Thymus (tissue), 11 donors: ENCODE measurements at regions not wholly inside any gene's neighbourhood (a gene's known extent, or its start where the extent isn't known, plus 50 kb on each side); places are given as distances from the start of the nearest gene placed in this dataset.

Experiments
- DNase-seq, 9 donors: peaks; one replicate each; pipeline ENCODE4 v3.0.0-alpha.2; 2013; ENCODE audit warnings: low spot score in 9 of 9, low read depth in 6 of 9, missing footprints in 1 of 9
- H3K27ac ChIP-seq, 2 donors: one replicate each; pipeline ENCODE4 v1.5.1; 2013; ENCODE audit warnings: control low read depth in 1 of 2, low read depth in 1 of 2, low read length in 1 of 2, mild to moderate bottlenecking in 1 of 2, moderate library complexity in 1 of 2
- H3K27me3 ChIP-seq, 2 donors: one replicate each; pipeline ENCODE4 v1.5.1; 2013; ENCODE audit warnings: low read length in 1 of 2; ENCODE audit not compliant: control insufficient read depth in 2 of 2, insufficient read depth in 1 of 2
- H3K36me3 ChIP-seq, 2 donors: one replicate each; pipeline ENCODE4 v1.5.1; 2013; ENCODE audit warnings: low read length in 1 of 2, mild to moderate bottlenecking in 1 of 2, moderate library complexity in 1 of 2; ENCODE audit not compliant: control insufficient read depth in 2 of 2, insufficient read depth in 2 of 2
- H3K4me1 ChIP-seq, 2 donors: one replicate each; pipeline ENCODE4 v1.5.1; 2013; ENCODE audit warnings: low read length in 2 of 2; ENCODE audit not compliant: control insufficient read depth in 2 of 2, insufficient read depth in 2 of 2
- H3K4me3 ChIP-seq, 2 donors: one replicate each; pipeline ENCODE4 v1.5.1; 2013; ENCODE audit warnings: low read length in 2 of 2, control low read depth in 1 of 2, mild to moderate bottlenecking in 1 of 2
- H3K9me3 ChIP-seq, 2 donors: one replicate each; pipeline ENCODE4 v1.5.1; 2013; ENCODE audit warnings: low read length in 1 of 2, mild to moderate bottlenecking in 1 of 2; ENCODE audit not compliant: control insufficient read depth in 2 of 2, insufficient read depth in 1 of 2
- WGBS: extraction: QIAGEN DNeasy Blood & Tissue Kit; methylation state at CpG from one replicate; pipeline ENCODE4 v1.1.7; 2013; 5-methylcytosine and 5-hydroxymethylcytosine counted together
- donor health status: healthy.

DNA sequence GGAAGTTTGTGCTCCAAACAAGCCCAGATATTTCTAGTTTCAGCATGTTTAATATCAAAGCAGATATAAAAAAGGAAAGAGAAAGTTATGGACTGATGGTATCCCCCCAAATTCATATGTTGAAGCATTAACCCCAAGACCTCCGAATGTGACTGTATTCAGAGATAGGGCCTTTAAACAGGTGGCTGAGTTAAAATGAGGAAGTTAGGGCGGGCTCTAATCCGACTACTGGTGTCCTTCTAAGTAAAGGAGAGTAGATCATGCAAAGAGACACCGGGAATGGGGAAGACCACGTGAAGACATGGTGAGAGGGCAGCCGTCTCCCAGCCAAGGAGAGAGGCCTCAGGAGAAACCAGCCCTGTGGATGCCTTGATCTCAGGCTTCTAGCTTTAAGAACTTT is 324.1 kb upstream of the KIF2A start:
- Histone ChIP-seq H3K27me3 (no peaks in the 10 kb centered on the region), H3K9me3 (no peaks in the 10 kb centered on the region), H3K4me1 (no peaks in the 10 kb centered on the region), H3K27ac (no peak overlapping the region), H3K36me3 (no peaks in the 10 kb centered on the region), H3K4me3 (no peak overlapping the region)
- DNase-seq = no peak
- WGBS = 29% methylated on average over 6 of the region's 6 CpGs

DNA sequence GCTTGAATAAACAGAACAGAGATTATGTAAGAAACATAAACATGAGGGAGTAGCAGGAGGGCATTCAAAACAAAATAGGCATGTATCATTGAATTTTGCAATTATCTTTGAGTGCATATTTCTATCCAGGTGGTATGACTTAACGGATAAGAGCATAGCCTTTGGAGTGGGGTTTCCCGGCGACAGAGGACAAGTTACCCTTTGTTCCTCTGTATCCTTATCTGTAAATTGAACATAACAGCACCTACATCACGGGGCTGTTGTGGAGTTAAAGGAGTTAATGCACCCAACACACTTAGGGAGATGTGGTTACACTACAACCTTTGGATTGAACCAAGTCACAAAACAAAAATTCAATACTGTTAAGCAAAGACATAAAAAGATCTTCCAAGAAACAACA is 314.6 kb upstream of the KIF2A start:
- 91% methylated on average over 4 of the region's 4 CpGs for WGBS
- no peak overlapping the region for H3K27ac ChIP-seq
- H3K36me3 ChIP-seq = no peaks in the 10 kb centered on the region
- H3K4me3 ChIP-seq = no peak overlapping the region
- DNase-seq = no peak
- H3K9me3 ChIP-seq = no peaks in the 10 kb centered on the region
- no peaks in the 10 kb centered on the region for H3K27me3 ChIP-seq
- H3K4me1 ChIP-seq = no peaks in the 10 kb centered on the region

DNA sequence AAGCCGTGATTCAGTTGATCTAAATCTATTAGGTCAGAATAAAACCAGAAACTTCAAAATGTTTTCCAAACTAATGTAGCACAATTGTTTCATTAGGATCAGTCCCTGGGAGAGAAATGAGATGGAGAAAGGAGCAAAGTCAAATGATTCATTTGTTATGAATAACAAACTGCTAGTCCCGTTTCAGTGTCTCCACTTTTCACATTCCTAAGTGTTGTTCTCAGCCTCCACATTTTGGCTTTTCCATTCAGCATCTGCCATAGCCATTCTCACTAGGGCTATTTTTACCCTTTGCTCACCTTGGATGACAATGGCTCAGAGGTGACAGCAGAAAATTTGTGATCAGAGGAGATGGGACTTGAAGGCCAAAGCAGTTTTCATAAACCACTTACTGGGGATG is 314.1 kb upstream of the KIF2A start:
- DNase-seq = no peak
- H3K9me3 ChIP-seq = no peaks in the 10 kb centered on the region
- WGBS = 93% methylated on average over 2 of the region's 2 CpGs
- H3K4me3 ChIP-seq = no peak overlapping the region
- H3K36me3 ChIP-seq = no peaks in the 10 kb centered on the region
- no peaks in the 10 kb centered on the region for H3K4me1 ChIP-seq
- no peak overlapping the region for H3K27ac ChIP-seq
- H3K27me3 ChIP-seq = no peaks in the 10 kb centered on the region

DNA sequence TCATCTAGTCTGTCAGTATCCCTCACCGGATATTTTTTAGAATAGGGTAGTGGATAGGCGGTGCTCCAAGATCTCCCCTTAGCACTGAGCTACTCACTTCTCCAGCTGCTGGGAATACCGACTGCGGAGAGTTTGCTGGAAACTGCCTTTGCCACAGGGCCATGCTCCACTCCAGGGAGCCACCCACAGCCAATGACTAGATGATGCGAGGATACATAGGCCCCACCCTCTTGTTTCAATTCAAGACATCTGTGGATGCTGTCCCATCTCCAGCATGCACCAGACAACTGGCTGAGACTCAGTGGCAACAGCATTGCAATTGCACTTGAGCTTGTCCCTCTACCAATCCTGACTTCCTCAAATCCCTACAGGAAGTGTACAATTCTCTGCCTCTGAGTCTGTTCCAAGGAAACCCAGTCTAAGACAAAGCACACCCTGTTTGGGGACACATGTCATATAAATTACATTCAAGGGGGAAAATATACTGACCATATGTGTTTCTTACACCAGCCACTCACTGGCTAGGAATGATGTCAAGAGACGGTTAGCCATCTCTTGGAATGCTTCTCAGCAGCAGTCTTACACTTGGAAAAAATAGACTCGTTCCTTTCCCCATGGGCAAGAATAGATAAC is 312.6 kb upstream of the KIF2A start:
- Histone ChIP-seq H3K27me3 (no peaks in the 10 kb centered on the region), H3K9me3 (no peaks in the 10 kb centered on the region), H3K27ac (no peak overlapping the region), H3K4me1 (no peaks in the 10 kb centered on the region), H3K36me3 (no peaks in the 10 kb centered on the region), H3K4me3 (no peak overlapping the region)
- no peak for DNase-seq
- WGBS = 94% methylated on average over 7 of the region's 7 CpGs

DNA sequence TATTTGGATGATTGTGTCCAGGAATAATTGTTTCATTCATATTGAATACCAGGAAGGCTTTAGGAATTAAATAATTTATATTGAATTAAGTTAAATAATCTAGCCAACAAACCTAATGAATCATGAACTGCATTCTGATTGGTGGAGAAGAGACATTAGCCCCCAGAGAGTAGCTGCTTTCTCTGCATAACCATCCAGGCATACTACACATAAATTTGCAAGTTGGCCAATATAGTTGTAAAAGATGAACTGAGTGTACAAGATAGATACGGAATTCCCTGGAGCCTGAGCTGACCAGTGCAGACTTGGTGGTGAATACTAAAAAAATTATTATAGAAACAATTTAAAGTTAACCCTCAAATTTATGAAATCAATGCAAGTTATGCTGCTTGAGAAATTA is 311.8 kb upstream of the KIF2A start:
- WGBS = 96% methylated on average over 1 of the region's 1 CpG
- H3K9me3 ChIP-seq = no peaks in the 10 kb centered on the region
- H3K4me1 ChIP-seq = no peaks in the 10 kb centered on the region
- no peaks in the 10 kb centered on the region for H3K27me3 ChIP-seq
- no peak for DNase-seq
- H3K27ac ChIP-seq = no peak overlapping the region
- H3K36me3 ChIP-seq = no peaks in the 10 kb centered on the region
- H3K4me3 ChIP-seq = no peak overlapping the region

DNA sequence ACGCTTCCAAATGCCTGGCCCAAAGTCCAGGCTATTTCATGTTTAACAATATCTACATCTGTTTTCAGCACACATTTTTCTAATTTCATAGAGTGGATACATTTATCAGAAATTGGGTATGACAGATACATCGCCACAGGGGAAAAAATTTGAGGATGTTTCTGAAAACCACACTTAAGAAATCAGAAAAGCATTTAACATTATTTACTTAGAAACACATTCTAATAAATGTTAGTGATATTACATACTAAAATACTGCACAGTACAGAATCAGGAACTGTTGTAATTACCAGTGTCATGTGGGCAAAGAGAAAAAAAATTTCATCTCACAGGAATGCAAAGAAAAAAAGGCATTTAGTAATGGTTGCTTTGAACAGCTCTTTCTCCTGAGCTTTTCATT is 310.5 kb upstream of the KIF2A start:
- Histone ChIP-seq H3K27me3 (no peaks in the 10 kb centered on the region), H3K4me1 (no peaks in the 10 kb centered on the region), H3K9me3 (no peaks in the 10 kb centered on the region), H3K36me3 (no peaks in the 10 kb centered on the region), H3K27ac (no peak overlapping the region), H3K4me3 (no peak overlapping the region)
- no peak for DNase-seq
- WGBS = 95% methylated on average over 2 of the region's 2 CpGs

DNA sequence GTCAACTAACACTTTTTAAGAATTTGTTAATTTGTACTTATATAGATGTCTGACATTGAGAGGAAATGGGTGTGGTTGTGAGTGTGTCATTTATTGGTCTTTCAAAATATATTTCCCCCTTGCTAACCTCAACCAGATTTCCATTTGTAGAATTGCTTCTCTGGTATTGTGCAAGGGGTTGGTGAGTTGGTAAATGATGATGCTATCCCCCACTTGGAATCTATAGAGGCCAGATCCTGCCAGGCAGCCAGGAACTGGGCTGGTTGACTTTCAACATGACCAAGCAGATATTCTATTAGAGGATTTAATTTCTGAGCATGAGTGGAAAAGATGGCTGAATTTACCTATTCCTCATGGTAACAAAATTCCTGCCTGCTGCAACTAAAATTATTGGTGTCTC is 306.6 kb upstream of the KIF2A start:
- H3K36me3 ChIP-seq = no peaks in the 10 kb centered on the region
- DNase-seq = no peak
- no peaks in the 10 kb centered on the region for H3K27me3 ChIP-seq
- no peaks in the 10 kb centered on the region for H3K9me3 ChIP-seq
- H3K27ac ChIP-seq = no peak overlapping the region
- no peaks in the 10 kb centered on the region for H3K4me1 ChIP-seq
- no peak overlapping the region for H3K4me3 ChIP-seq

DNA sequence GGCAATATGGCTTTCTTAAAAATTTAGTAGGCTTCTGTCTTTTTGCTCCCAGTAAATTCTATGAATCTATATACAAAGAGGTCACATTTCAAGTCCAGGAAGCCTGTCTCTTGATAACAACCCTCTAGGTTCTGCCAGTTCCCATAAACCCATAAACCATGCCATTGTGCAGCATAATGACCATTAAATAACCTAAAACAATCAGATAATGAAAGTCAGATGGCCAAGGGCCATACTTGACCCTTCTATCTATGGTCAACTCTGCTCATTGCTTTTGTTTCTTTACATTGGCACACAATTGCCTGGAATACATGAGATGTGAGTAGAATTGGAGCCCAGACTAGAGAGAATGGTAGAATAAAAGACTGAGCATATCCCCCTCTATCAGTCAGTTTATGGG is 305.4 kb upstream of the KIF2A start:
- Histone ChIP-seq H3K9me3 (no peaks in the 10 kb centered on the region), H3K4me1 (no peaks in the 10 kb centered on the region), H3K4me3 (no peak overlapping the region), H3K27me3 (no peaks in the 10 kb centered on the region), H3K27ac (no peak overlapping the region), H3K36me3 (no peaks in the 10 kb centered on the region)
- DNase-seq = no peak

DNA sequence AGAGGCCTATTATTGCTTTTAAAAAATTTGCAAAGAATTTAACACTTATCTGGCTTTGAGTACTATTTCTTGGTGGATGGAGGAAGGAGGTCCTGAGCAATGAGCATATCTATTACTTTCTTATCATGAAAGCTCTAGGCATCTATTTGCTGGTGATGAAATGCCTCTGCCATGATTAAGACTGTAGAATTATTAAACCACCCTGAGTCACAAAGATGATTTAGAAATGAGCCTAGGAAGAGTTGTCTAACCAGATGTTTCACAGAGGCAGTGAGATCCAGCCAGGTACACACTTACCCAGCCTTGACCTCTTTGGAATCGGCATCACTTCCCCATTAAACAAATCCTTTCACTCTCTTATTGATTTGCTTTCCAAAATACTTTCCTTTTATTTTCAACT is 304.4 kb upstream of the KIF2A start:
- DNase-seq = no peak
- Histone ChIP-seq H3K9me3 (no peaks in the 10 kb centered on the region), H3K27ac (no peak overlapping the region), H3K4me1 (no peaks in the 10 kb centered on the region), H3K4me3 (no peak overlapping the region), H3K36me3 (no peaks in the 10 kb centered on the region), H3K27me3 (no peaks in the 10 kb centered on the region)
- WGBS = 95% methylated on average over 1 of the region's 1 CpG

DNA sequence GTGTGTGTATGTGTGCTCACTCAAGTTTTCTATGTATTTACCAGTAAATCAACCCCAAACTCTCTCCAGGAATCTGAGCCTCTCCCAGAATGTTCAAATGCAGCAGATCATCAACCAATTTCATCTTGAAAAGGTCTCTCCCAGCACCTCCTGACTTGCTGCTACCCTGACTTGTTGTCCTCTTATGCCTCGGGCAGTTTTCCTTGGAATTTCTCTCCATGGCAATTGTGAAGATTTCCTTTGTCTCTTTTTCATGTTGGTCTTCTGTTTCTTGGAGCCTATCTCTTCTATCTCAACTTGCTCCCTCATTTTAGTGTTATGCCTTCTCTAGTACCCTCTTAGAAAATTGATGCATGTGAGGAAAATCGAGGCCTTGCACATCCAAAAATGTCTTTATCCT is 303.6 kb upstream of the KIF2A start:
- H3K4me3 ChIP-seq = no peak overlapping the region
- H3K27ac ChIP-seq = no peak overlapping the region
- no peak for DNase-seq
- H3K36me3 ChIP-seq = no peaks in the 10 kb centered on the region
- no peaks in the 10 kb centered on the region for H3K9me3 ChIP-seq
- WGBS = 85% methylated on average over 2 of the region's 2 CpGs
- no peaks in the 10 kb centered on the region for H3K4me1 ChIP-seq
- no peaks in the 10 kb centered on the region for H3K27me3 ChIP-seq
